Effector memory CD4-positive, alpha-beta T cell (primary cell): ENCODE measurements at regions not wholly inside any gene's neighbourhood (a gene's known extent, or its start where the extent isn't known, plus 50 kb on each side); places are given as distances from the start of the nearest gene placed in this dataset.

ENCODE experiments used
- DNase-seq, 3 donors: peaks; one replicate each; pipeline ENCODE4 v3.0.0-alpha.2; 2020
- H3K27ac ChIP-seq: 2 replicates; pipeline ENCODE4 v1.7.0; 2013; ENCODE audit warnings: mild to moderate bottlenecking, low read length, moderate library complexity; ENCODE audit not compliant: insufficient read depth, poor library complexity, severe bottlenecking
- H3K27me3 ChIP-seq: replicated peaks from 2 replicates; pipeline ENCODE4 v1.7.0; 2013; ENCODE audit warnings: mild to moderate bottlenecking, low read length; ENCODE audit not compliant: insufficient read depth, control insufficient read depth, poor library complexity, severe bottlenecking
- H3K36me3 ChIP-seq: 2 replicates; pipeline ENCODE4 v1.7.0; 2013; ENCODE audit warnings: mild to moderate bottlenecking, low read length, moderate library complexity; ENCODE audit not compliant: control insufficient read depth, insufficient read depth
- H3K4me1 ChIP-seq: 2 replicates; pipeline ENCODE4 v1.7.0; 2013; ENCODE audit warnings: low read length, mild to moderate bottlenecking; ENCODE audit not compliant: control insufficient read depth, insufficient read depth, poor library complexity, severe bottlenecking
- H3K4me3 ChIP-seq: 2 replicates; pipeline ENCODE4 v1.7.0; 2013; ENCODE audit warnings: low read length, low read depth, mild to moderate bottlenecking; ENCODE audit not compliant: insufficient read depth, poor library complexity, severe bottlenecking
- H3K9me3 ChIP-seq: 2 replicates; pipeline ENCODE4 v1.7.0; 2013; ENCODE audit warnings: mild to moderate bottlenecking, low read length, moderate library complexity; ENCODE audit not compliant: control insufficient read depth

GRCh38 chr10:118838364-118838763 is 83.6 kb upstream of the CACUL1 start:
- DNase-seq = no peak
- H3K27me3 ChIP-seq = no peaks in the 10 kb centered on the region
- no peaks in the 10 kb centered on the region for H3K36me3 ChIP-seq
- no peaks in the 10 kb centered on the region for H3K4me1 ChIP-seq
- H3K27ac ChIP-seq = no peak overlapping the region
- H3K4me3 ChIP-seq = no peak overlapping the region
- H3K9me3 ChIP-seq = no peaks in the 10 kb centered on the region

DNA sequence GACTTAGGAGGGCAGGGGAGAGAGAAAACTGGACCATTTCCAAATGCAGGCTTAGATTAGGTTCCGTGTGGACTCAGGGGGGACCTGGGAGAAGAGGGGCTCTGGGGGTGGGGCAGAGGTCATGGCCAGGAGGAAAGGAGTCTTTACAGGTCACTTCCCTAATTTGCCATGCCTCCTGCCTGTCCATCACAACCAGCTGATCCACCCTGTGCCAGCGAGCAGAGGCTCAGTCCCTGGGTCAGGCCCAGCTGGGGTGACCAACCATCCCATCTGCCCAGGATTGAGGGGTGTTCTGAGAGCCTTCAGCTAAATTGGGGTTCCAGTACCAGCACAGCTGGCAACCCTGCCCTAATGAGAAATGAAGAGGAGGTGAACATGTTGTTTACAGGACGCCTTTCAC is 84.6 kb upstream of the CACUL1 start:
- Histone ChIP-seq H3K4me1 (no peaks in the 10 kb centered on the region), H3K4me3 (no peak overlapping the region), H3K36me3 (no peaks in the 10 kb centered on the region), H3K27me3 (no peaks in the 10 kb centered on the region), H3K27ac (no peak overlapping the region), H3K9me3 (no peaks in the 10 kb centered on the region)
- DNase-seq = no peak

DNA sequence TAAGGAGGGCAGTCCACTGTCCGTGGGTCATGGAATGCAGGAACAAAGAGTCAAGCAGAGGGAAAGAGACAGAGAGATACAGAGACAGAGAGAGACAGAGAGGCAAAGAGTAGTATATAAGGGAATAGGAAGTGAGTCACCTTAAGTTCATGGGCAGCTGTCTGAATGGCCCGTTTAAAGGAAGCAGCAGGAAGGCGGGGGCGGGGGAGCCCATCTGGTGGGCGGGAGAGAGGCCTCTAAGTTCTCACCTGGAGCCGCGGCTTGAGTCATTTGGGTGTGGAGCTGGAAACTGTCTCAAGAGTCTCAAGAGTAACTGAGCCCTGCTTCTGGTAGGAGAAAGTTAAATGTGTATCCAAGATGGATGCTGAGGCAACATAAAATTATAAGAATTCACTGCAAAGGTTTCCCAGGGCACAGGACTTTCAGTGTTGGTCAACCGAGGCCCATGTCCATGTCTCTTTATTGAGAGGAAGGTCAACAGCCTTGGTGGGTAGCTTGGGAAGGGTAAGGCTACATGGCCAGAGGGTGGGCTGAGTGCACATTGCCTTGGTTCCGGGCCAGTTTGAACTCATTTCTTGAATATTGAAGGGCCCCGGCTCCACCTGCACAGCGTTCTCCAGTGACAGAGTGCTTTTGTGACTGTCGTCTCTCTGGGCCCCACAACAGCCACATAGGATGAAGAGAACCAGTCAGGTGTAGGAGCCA is 85.5 kb upstream of the CACUL1 start:
- H3K27ac ChIP-seq = no peak overlapping the region

DNA sequence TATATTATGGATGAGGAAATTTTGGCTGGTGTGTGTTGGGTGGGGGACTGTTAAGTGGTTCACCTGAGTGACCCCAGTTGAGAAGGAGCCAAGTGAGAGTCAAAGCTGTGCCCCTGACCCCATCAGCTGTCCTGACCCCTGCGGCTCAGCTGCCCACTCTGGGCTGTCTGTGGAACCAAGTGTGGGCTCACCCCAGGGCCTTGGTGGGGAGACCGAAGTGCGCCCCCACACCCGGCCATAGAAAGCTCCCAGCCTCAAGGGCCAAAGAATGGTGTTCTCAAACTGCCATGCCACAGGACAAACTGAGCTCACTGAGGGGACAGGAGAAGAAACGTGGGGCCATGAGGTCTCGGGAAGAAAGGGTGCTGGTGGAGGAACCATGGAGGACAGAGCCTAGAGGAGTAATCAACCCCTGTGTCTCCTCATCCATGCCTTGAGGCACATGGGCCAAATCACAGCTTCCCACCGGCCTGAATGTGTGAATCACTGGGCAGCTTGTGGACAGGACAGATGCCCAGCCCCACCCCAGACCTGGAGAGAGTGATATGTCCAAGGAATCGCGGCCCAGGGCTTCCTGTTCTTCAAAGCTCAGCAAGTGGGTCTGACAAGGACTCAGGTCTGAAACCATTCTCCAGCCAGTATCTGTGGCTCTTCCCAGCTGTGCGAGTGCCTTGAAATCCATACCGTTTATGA is 86.2 kb upstream of the CACUL1 start:
- Histone ChIP-seq H3K27ac (no peak overlapping the region), H3K36me3 (no peaks in the 10 kb centered on the region), H3K27me3 (no peaks in the 10 kb centered on the region), H3K9me3 (no peaks in the 10 kb centered on the region), H3K4me3 (no peak overlapping the region), H3K4me1 (no peaks in the 10 kb centered on the region)
- DNase-seq = no peak

More for the DNA sequence above, 85.5 kb upstream of the CACUL1 start:
- no peak for DNase-seq
- Histone ChIP-seq H3K4me1 (no peaks in the 10 kb centered on the region), H3K4me3 (no peak overlapping the region), H3K9me3 (no peaks in the 10 kb centered on the region), H3K36me3 (no peaks in the 10 kb centered on the region), H3K27me3 (no peaks in the 10 kb centered on the region)

- Histone ChIP-seq H3K9me3 (no peaks in the 10 kb centered on the region), H3K27me3 (no peaks in the 10 kb centered on the region), H3K27ac (no peak overlapping the region), H3K36me3 (no peaks in the 10 kb centered on the region), H3K4me3 (no peak overlapping the region), H3K4me1 (no peaks in the 10 kb centered on the region)
- no peak for DNase-seq
These were observed 87.3 kb upstream of the CACUL1 start for GRCh38 chr10:118841881-118842605.

- Histone ChIP-seq H3K36me3 (no peaks in the 10 kb centered on the region), H3K4me3 (no peak overlapping the region), H3K27ac (no peak overlapping the region), H3K9me3 (no peaks in the 10 kb centered on the region), H3K4me1 (no peaks in the 10 kb centered on the region), H3K27me3 (no peaks in the 10 kb centered on the region)
- DNase-seq = no peak
These were observed 88.3 kb upstream of the CACUL1 start for GRCh38 chr10:118842843-118843624.

GRCh38 chr10:118843647-118844265 is 89.0 kb upstream of the CACUL1 start:
- no peaks in the 10 kb centered on the region for H3K36me3 ChIP-seq
- H3K9me3 ChIP-seq = no peaks in the 10 kb centered on the region
- H3K27ac ChIP-seq = no peak overlapping the region
- H3K27me3 ChIP-seq = no peaks in the 10 kb centered on the region
- DNase-seq = no peak
- no peaks in the 10 kb centered on the region for H3K4me1 ChIP-seq
- H3K4me3 ChIP-seq = no peak overlapping the region

DNA sequence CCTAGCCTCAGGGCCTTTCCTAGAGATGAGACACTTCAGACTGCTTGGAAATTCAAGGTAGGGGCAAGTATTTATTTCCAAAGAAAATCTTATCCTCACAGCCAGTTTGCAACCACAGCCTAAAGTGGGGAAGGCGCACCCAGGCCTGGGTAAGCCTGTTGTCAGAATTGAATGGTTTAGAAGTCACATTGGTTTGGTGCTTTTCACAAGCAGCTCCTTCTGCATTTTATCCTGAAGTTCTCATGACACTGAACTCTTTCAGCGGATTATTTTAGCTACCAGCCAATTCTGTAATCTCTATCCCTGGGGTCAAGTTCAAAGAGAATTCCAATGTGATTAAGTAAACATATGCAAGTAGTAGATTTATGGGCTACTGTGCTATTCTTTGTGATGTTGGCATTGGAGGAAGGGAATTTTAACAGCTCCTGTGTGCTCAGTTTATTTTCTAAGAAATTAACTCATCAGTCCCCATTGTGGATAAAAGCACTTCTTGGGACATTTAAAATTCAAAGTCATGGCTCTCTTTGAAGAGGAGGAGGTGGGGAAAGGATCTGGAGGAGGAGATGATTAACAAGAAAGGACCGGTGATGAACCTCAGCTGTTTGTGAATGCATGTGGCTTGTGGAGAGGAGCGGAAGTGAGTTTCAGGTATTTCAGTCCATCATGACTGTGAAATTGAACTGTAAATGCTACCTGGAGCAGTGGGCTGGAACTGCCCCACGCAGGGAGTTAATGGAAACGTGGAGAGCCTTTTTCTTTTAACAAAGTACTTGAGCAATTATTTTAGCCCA is 90.2 kb upstream of the CACUL1 start:
- H3K27ac ChIP-seq = no peak overlapping the region
- DNase-seq = no peak
- H3K27me3 ChIP-seq = no peaks in the 10 kb centered on the region
- no peaks in the 10 kb centered on the region for H3K9me3 ChIP-seq
- H3K4me3 ChIP-seq = no peak overlapping the region
- no peaks in the 10 kb centered on the region for H3K4me1 ChIP-seq
- no peaks in the 10 kb centered on the region for H3K36me3 ChIP-seq

DNA sequence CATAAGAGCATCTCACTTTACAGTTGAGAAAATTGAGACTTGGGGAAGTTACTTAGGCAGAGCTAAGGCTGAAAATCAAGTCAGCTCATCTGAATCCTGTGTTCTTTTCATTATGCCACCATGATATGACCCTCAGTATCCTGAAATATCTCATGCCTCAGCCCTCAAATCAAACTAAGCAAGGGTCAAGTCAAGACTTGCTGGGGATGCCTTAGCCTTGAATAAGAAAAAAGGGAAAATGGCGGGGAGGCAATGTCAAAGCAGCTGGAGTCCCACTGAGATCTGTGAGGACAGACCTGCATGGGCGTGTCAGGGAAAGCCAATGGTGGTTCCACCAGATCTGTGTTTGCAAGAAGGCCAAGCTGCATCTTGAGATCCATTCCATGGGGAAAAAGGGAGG is 91.0 kb upstream of the CACUL1 start:
- Histone ChIP-seq H3K36me3 (no peaks in the 10 kb centered on the region), H3K27ac (no peak overlapping the region), H3K27me3 (no peaks in the 10 kb centered on the region), H3K4me3 (no peak overlapping the region), H3K4me1 (no peaks in the 10 kb centered on the region), H3K9me3 (no peaks in the 10 kb centered on the region)
- DNase-seq = no peak
